B cell (primary cell): ENCODE measurements at regions not wholly inside any gene's neighbourhood (a gene's known extent, or its start where the extent isn't known, plus 50 kb on each side); places are given as distances from the start of the nearest gene placed in this dataset.

Experiments
- ATAC-seq: fragments of 200-7000 bp; cut with Tn5 transposase; one replicate; pipeline ENCODE4 v1.10.0; 2021; ENCODE audit warnings: low read depth, mild to moderate bottlenecking, moderate number of reproducible peaks, moderate library complexity
- CTCF ChIA-PET: fragments of 350-600 bp; sonication (Branson Sonifier 250); formaldehyde crosslinking; loops from one replicate; lab custom pipeline; 2021; ENCODE audit warnings: antibody characterized with exemption, inconsistent platforms; lab: Charles Lee
- POLR2A ChIA-PET: fragments of 350-600 bp; sonication (Branson Sonifier 250); formaldehyde crosslinking; loops from one replicate; lab custom pipeline; 2021; ENCODE audit warnings: antibody characterized with exemption; lab: Charles Lee
- DNase-seq: peaks from one replicate; pipeline ENCODE4 v3.0.0; 2013
- H2AFZ ChIP-seq: 2 replicates; pipeline ENCODE4 v1.6.1; 2012; ENCODE audit warnings: mild to moderate bottlenecking, low read depth, low read length; ENCODE audit not compliant: insufficient read depth, poor library complexity, severe bottlenecking
- H3K27ac ChIP-seq, 2 donors: 1 replicate in 1 of 2; 2 replicates in 1 of 2; pipeline ENCODE4 v1.5.1; 2012 to 2013; ENCODE audit warnings: low read length in 2 of 2, mild to moderate bottlenecking in 2 of 2, moderate library complexity in 1 of 2
- H3K27me3 ChIP-seq, 4 experiments: fragments of 200-600 bp in 1 of 4; sonication (generic) in 1 of 4; replicated peaks in 1 of 4; 1 replicate in 2 of 4; 2 replicates in 2 of 4; pipeline versions ENCODE4 v1.6.1 to v1.7.0; 2013 to 2016; ENCODE audit warnings: low read length in 3 of 4, mild to moderate bottlenecking in 2 of 4, mixed read lengths in 1 of 4, moderate library complexity in 1 of 4; ENCODE audit not compliant: insufficient read depth in 4 of 4, control insufficient read depth in 3 of 4; ENCODE audit errors: control extremely low read depth in 1 of 4
- H3K36me3 ChIP-seq, 2 experiments: replicated peaks in 1 of 2; 1 replicate in 1 of 2; 2 replicates in 1 of 2; pipeline versions ENCODE4 v1.6.1 to v1.7.1; 2013; ENCODE audit warnings: low read length in 1 of 2; ENCODE audit not compliant: insufficient read depth in 2 of 2, control insufficient read depth in 1 of 2; ENCODE audit errors: control extremely low read depth in 1 of 2, extremely low read depth in 1 of 2
- H3K4me1 ChIP-seq, 2 donors: fragments of 200-600 bp in 1 of 2; sonication (generic) in 1 of 2; 1 replicate in 1 of 2; 2 replicates in 1 of 2; pipeline versions ENCODE4 v1.5.1 to v1.6.1; 2013 to 2017; ENCODE audit warnings: low read length in 2 of 2; ENCODE audit not compliant: control insufficient read depth in 2 of 2, insufficient read depth in 2 of 2
- H3K4me2 ChIP-seq: replicated peaks from 2 replicates; pipeline ENCODE3; 2012; ENCODE audit warnings: mild to moderate bottlenecking, low read depth, low read length; ENCODE audit not compliant: poor library complexity, severe bottlenecking
- H3K4me3 ChIP-seq, 5 experiments: fragments of 200-600 bp in 1 of 5; sonication (generic) in 1 of 5; 1 replicate in 3 of 5; 2 replicates in 2 of 5; pipeline versions ENCODE4 v1.5.1 to v1.7.0; 2011 to 2016; ENCODE audit warnings: low read length in 4 of 5, mild to moderate bottlenecking in 4 of 5, low read depth in 2 of 5, control low read depth in 1 of 5, moderate library complexity in 1 of 5; ENCODE audit not compliant: insufficient read depth in 1 of 5; ENCODE audit errors: control extremely low read depth in 1 of 5, extremely low read depth in 1 of 5
- H3K79me2 ChIP-seq: fragments of 200-600 bp; sonication (generic); one replicate; pipeline ENCODE4 v1.6.0; 2016; ENCODE audit warnings: low read length; ENCODE audit not compliant: control insufficient read depth, insufficient read depth
- H3K9ac ChIP-seq: fragments of 200-600 bp; sonication (generic); 2 replicates; pipeline ENCODE4 v1.6.1; 2017; ENCODE audit warnings: mild to moderate bottlenecking, low read length, moderate library complexity
- H3K9me3 ChIP-seq, 3 donors: one replicate each; pipeline versions ENCODE4 v1.6.1 to v1.7.1; 2013; ENCODE audit warnings: low read length in 2 of 3; ENCODE audit not compliant: control insufficient read depth in 2 of 3, insufficient read depth in 1 of 3; ENCODE audit errors: control extremely low read depth in 1 of 3
- H4K20me1 ChIP-seq: 2 replicates; pipeline ENCODE4 v1.6.0; 2012; ENCODE audit warnings: mild to moderate bottlenecking, low read length; ENCODE audit not compliant: insufficient read depth, control insufficient read depth, poor library complexity, severe bottlenecking
- H3K27ac Mint-ChIP-seq: one replicate; pipeline ENCODE4 v1.8.0; 2021; ENCODE audit warnings: mixed read lengths
- H3K27me3 Mint-ChIP-seq: one replicate; pipeline ENCODE4 v1.8.0; 2021; ENCODE audit warnings: mixed read lengths
- H3K4me1 Mint-ChIP-seq: one replicate; pipeline ENCODE4 v1.8.0; 2021; ENCODE audit warnings: mixed read lengths
- H3K4me3 Mint-ChIP-seq: one replicate; pipeline ENCODE4 v1.8.0; 2021; ENCODE audit warnings: mixed read lengths
- H3K9me3 Mint-ChIP-seq: one replicate; pipeline ENCODE4 v1.8.0; 2022; ENCODE audit warnings: mixed read lengths; ENCODE audit not compliant: insufficient read depth
- CTCF ChIP-seq: fragments of 200-600 bp; IDR thresholded peaks from one replicate; pipeline ENCODE4 v1.8.0; 2022; ENCODE audit warnings: antibody characterized with exemption, mild to moderate bottlenecking
- EZH2 ChIP-seq: IDR thresholded peaks from 2 replicates; pipeline ENCODE4 v1.6.1; 2012; ENCODE audit warnings: borderline replicate concordance, low read depth, mild to moderate bottlenecking, moderate library complexity, low read length; ENCODE audit not compliant: insufficient read depth, poor library complexity, severe bottlenecking
- WGBS: methylation state at CpG from one replicate; pipeline ENCODE4 v1.1.5; 2013; ENCODE audit warnings: missing lambda C conversion rate; ENCODE audit not compliant: insufficient coverage; 5-methylcytosine and 5-hydroxymethylcytosine counted together
- intact Hi-C: fragments of 100-400 bp; cut with micrococcal nuclease; formaldehyde crosslinking; loops from one replicate; pipeline ENCODE4 v1.10.0; 2022

GRCh38 chr7:36010656-36011587, 142.1 kb upstream of the EEPD1 start:
- CTCF ChIA-PET = interaction anchor here (1.3 kb wide), 1 partner anchor 26 kb away, joined by 4 read pairs; no protein-coding TSS in a partner anchor
- Histone ChIP-seq H3K27ac (no peak overlapping the region), H3K4me1 (no peaks in the 10 kb centered on the region), H3K4me2 (no peak overlapping the region), H3K36me3 (no peaks in the 10 kb centered on the region), H3K9me3 (peaks cover 0 to 9% (median 0%) of the 10 kb centered on the region in 3 donors), H3K9ac (no peak overlapping the region), H3K4me3 (no peak overlapping the region), H2AFZ (no peak overlapping the region), H3K79me2 (no peaks in the 10 kb centered on the region), H3K27me3 (peaks cover 0 to 5% (median 0%) of the 10 kb centered on the region in 4 experiments), H4K20me1 (no peaks in the 10 kb centered on the region)
- POLR2A ChIA-PET = no interaction called here
- no peak overlapping the region for H3K27ac Mint-ChIP-seq
- H3K4me1 Mint-ChIP-seq = no peaks in the 10 kb centered on the region
- WGBS = 92% methylated on average over 10 of the region's 11 CpGs
- TF ChIP-seq CTCF (no peak), EZH2 (no peak)
- peaks cover 4% of the 10 kb centered on the region for H3K9me3 Mint-ChIP-seq
- ATAC-seq (no peak), DNase-seq (no peak)
- peaks cover 3% of the 10 kb centered on the region for H3K27me3 Mint-ChIP-seq
- intact Hi-C loops = no loop called here
- H3K4me3 Mint-ChIP-seq = no peak overlapping the region

GRCh38 chr7:36011588-36011965, 141.5 kb upstream of the EEPD1 start:
- Histone ChIP-seq H3K27me3 (peaks cover 0 to 5% (median 0%) of the 10 kb centered on the region in 4 experiments), H3K9ac (no peak overlapping the region), H3K4me1 (no peaks in the 10 kb centered on the region), H3K36me3 (no peaks in the 10 kb centered on the region), H3K9me3 (peaks cover 0 to 9% (median 0%) of the 10 kb centered on the region in 3 donors), H2AFZ (no peak overlapping the region), H3K27ac (no peak overlapping the region), H3K4me2 (no peak overlapping the region), H3K4me3 (no peak overlapping the region), H3K79me2 (no peaks in the 10 kb centered on the region), H4K20me1 (no peaks in the 10 kb centered on the region)
- Mint-ChIP-seq H3K27me3 (peaks cover 3% of the 10 kb centered on the region), H3K4me1 (no peaks in the 10 kb centered on the region), H3K27ac (no peak overlapping the region), H3K4me3 (no peak overlapping the region), H3K9me3 (peaks cover 4% of the 10 kb centered on the region)
- 80% methylated on average over 8 of the region's 8 CpGs for WGBS
- CTCF ChIA-PET = interaction anchor here (1.3 kb wide), 1 partner anchor 26 kb away, joined by 4 read pairs; no protein-coding TSS in a partner anchor
- DNase-seq (no peak), ATAC-seq (no peak)
- no peak for TF ChIP-seq EZH2
- no peak for TF ChIP-seq CTCF
- POLR2A ChIA-PET = no interaction called here
- intact Hi-C loops = no loop called here
